Posterior vena cava (tissue), 2 donors: ENCODE measurements at regions not wholly inside any gene's neighbourhood (a gene's known extent, or its start where the extent isn't known, plus 50 kb on each side); places are given as distances from the start of the nearest gene placed in this dataset.
"Not testable (repeated sequence)": the region's sequence is repeated elsewhere in the genome, so short reads cannot be mapped to it uniquely, and the experiment has no call there.

Source experiments
- DNase-seq: peaks from one replicate; pipeline ENCODE4 v3.0.0-alpha.2; 2020; ENCODE audit warnings: low spot score
- intact Hi-C, 2 donors: fragments of 100-400 bp; cut with DNase I; formaldehyde crosslinking; loops; one replicate each; pipeline versions ENCODE4 v1.14.1 to v1.14.2; 2022 to 2023
- donor health status: DM: yes; HTN: yes; CAD: no.
- donor health status: DM: yes; HTN: yes; CAD: no.

- DNase-seq: no peak
- intact Hi-C loops: no loop called here
These were observed 251.5 kb downstream of the DPY19L2 start for GRCh38 chr12:63416788-63417187.

GRCh38 chr12:63415357-63415756, 252.9 kb downstream of the DPY19L2 start:
- DNase-seq: no peak
- intact Hi-C loops: no loop called here

- no peak for DNase-seq
- intact Hi-C loops: no loop called here
These were observed 258.1 kb downstream of the DPY19L2 start for GRCh38 chr12:63410197-63410596.

- intact Hi-C loops: no loop called here
- no peak for DNase-seq
These were observed 255.8 kb upstream of the AVPR1A start for GRCh38 chr12:63406781-63407180.

GRCh38 chr12:63404611-63405010, 253.6 kb upstream of the AVPR1A start:
- no peak for DNase-seq
- intact Hi-C loops: no loop called here

GRCh38 chr12:63403256-63403655, 252.3 kb upstream of the AVPR1A start:
- no peak for DNase-seq
- intact Hi-C loops: no loop called here

- DNase-seq: no peak
- intact Hi-C loops: no loop called here
These were observed 249.7 kb upstream of the AVPR1A start for GRCh38 chr12:63400718-63401117.

GRCh38 chr12:63400318-63400717, 249.3 kb upstream of the AVPR1A start:
- intact Hi-C loops: no loop called here
- no peak for DNase-seq

GRCh38 chr12:63397807-63398206, 246.8 kb upstream of the AVPR1A start:
- no peak for DNase-seq
- intact Hi-C loops: no loop called here

GRCh38 chr12:63396135-63396534, 245.1 kb upstream of the AVPR1A start:
- intact Hi-C loops: no loop called here

GRCh38 chr12:63394983-63395382, 244.0 kb upstream of the AVPR1A start:
- DNase-seq: no peak
- intact Hi-C loops: no loop called here

More at GRCh38 chr12:63396135-63396534, 245.1 kb upstream of the AVPR1A start:
- DNase-seq: no peak

GRCh38 chr12:63394349-63394748, 243.3 kb upstream of the AVPR1A start:
- DNase-seq: no peak
- intact Hi-C loops: no loop called here

- no peak for DNase-seq
- intact Hi-C loops: no loop called here
These were observed 238.2 kb upstream of the AVPR1A start for GRCh38 chr12:63389211-63389610.

GRCh38 chr12:63387771-63388170, 236.8 kb upstream of the AVPR1A start:
- intact Hi-C loops: no loop called here

GRCh38 chr12:63382930-63383329, 231.9 kb upstream of the AVPR1A start:
- DNase-seq: no peak
- intact Hi-C loops: no loop called here

More at GRCh38 chr12:63387771-63388170, 236.8 kb upstream of the AVPR1A start:
- DNase-seq: no peak

GRCh38 chr12:63362791-63363190, 211.8 kb upstream of the AVPR1A start:
- DNase-seq: no peak
- intact Hi-C loops: no loop called here

GRCh38 chr12:63362166-63362565, 211.2 kb upstream of the AVPR1A start:
- no peak for DNase-seq
- intact Hi-C loops: no loop called here

- DNase-seq: no peak
- intact Hi-C loops: no loop called here
These were observed 204.0 kb upstream of the AVPR1A start for GRCh38 chr12:63354969-63355368.

- intact Hi-C loops: no loop called here
- DNase-seq: no peak
These were observed 202.6 kb upstream of the AVPR1A start for GRCh38 chr12:63353559-63353958.

- no peak for DNase-seq
- intact Hi-C loops: no loop called here
These were observed 200.4 kb upstream of the AVPR1A start for GRCh38 chr12:63351370-63351769.

- intact Hi-C loops: no loop called here
- no peak for DNase-seq
These were observed 197.6 kb upstream of the AVPR1A start for GRCh38 chr12:63348556-63348955.

GRCh38 chr12:63337158-63337557, 186.2 kb upstream of the AVPR1A start:
- DNase-seq, intact Hi-C loops: not testable (repeated sequence)
